A549 (cell line): ENCODE measurements at regions not wholly inside any gene's neighbourhood (a gene's known extent, or its start where the extent isn't known, plus 50 kb on each side); places are given as distances from the start of the nearest gene placed in this dataset.
"Not testable (repeated sequence)": the region's sequence is repeated elsewhere in the genome, so short reads cannot be mapped to it uniquely, and the experiment has no call there.

ENCODE experiments used
- ATAC-seq, 2 experiments: fragments of 200-7000 bp in 1 of 2; fragments of >200 bp in 1 of 2; cut with Nextera tagmentation in 1 of 2; cut with Tn5 transposase in 1 of 2; 3 replicates each; pipeline versions ENCODE4 v1.8.0 to v1.9.1; 2018 to 2020; ENCODE audit warnings: mild to moderate bottlenecking in 1 of 2, moderate library complexity in 1 of 2
- CTCF ChIA-PET: fragments of 300-600 bp; sonication (Branson Sonifier 250); formaldehyde crosslinking; extraction: SDS; loops from one replicate; lab custom pipeline; 2021; ENCODE audit warnings: antibody characterized with exemption, inconsistent platforms; lab: Yijun Ruan, JAX
- POLR2A ChIA-PET: fragments of 350-600 bp; formaldehyde crosslinking; extraction: SDS; loops from one replicate; lab custom pipeline; 2021; ENCODE audit warnings: antibody characterized with exemption, inconsistent platforms; lab: Yijun Ruan, JAX
- DNase-seq, 2 experiments: peaks; one replicate each; pipeline versions ENCODE4 v3.0.0 to v3.0.0-alpha.2; 2011 to 2016; ENCODE audit warnings: low read depth in 1 of 2, low spot score in 1 of 2
- FAIRE-seq: peaks from 2 replicates; lab custom pipeline; 2011; peaks lifted over from hg19 to GRCh38; lab: Jason Lieb, UNC
- H3K27ac ChIP-seq, 2 experiments: fragments of >200 bp; sonication (Bioruptor Twin); formaldehyde crosslinking; 3 replicates each; pipeline ENCODE4 v1.5.1; 2016 to 2017
- H3K4me1 ChIP-seq: fragments of >200 bp; sonication (Bioruptor Twin); formaldehyde crosslinking; 3 replicates; pipeline ENCODE4 v1.6.1; 2016
- H3K4me2 ChIP-seq: fragments of >200 bp; sonication (Bioruptor Twin); formaldehyde crosslinking; 3 replicates; pipeline ENCODE4 v1.6.1; 2016
- H3K4me3 ChIP-seq: fragments of >200 bp; sonication (Bioruptor Twin); formaldehyde crosslinking; 3 replicates; pipeline ENCODE4 v1.5.1; 2016
- H3K9me3 ChIP-seq: fragments of >200 bp; sonication (Bioruptor Twin); formaldehyde crosslinking; 3 replicates; pipeline ENCODE4 v1.6.1; 2016
- BHLHE40 ChIP-seq: IDR thresholded peaks from 2 replicates; pipeline ENCODE4 v1.6.1; 2012; ENCODE audit warnings: low read depth, low read length, inconsistent platforms
- CBX2 ChIP-seq: fragments of 200-600 bp; sonication (generic); IDR thresholded peaks from 2 replicates; pipeline ENCODE4 v1.6.1; 2016; ENCODE audit warnings: low read depth, mild to moderate bottlenecking, borderline replicate concordance
- CBX8 ChIP-seq: fragments of 200-600 bp; sonication (generic); IDR thresholded peaks from 2 replicates; pipeline ENCODE4 v1.6.1; 2016
- CEBPB ChIP-seq, 2 experiments: fragments of >200 bp in 1 of 2; sonication (Bioruptor Twin) in 1 of 2; formaldehyde crosslinking in 1 of 2; IDR thresholded peaks; 2 replicates each; pipeline ENCODE4 v1.6.1; 2012 to 2016
- CHD2 ChIP-seq: fragments of 150-350 bp; IDR thresholded peaks from 2 replicates; pipeline ENCODE4 v1.6.1; 2014; ENCODE audit warnings: low read length; ENCODE audit not compliant: partially characterized antibody
- ELK1 ChIP-seq: fragments of 150-350 bp; IDR thresholded peaks from 2 replicates; pipeline ENCODE4 v1.6.1; 2014; ENCODE audit warnings: low read depth, mild to moderate bottlenecking, low read length
- FOSL2 ChIP-seq, 2 experiments: fragments of 450-650 bp in 1 of 2; fragments of >200 bp in 1 of 2; sonication (Bioruptor Twin) in 1 of 2; formaldehyde crosslinking; IDR thresholded peaks; 2 replicates each; pipeline versions ENCODE4 v1.5.0 to v1.6.1; 2016 to 2020; ENCODE audit warnings: mild to moderate bottlenecking in 1 of 2, moderate library complexity in 1 of 2
- FOXS1 ChIP-seq: fragments of 250-450 bp; sonication (Bioruptor Pico); IDR thresholded peaks from 2 replicates; pipeline ENCODE4 v1.5.0; 2020; ENCODE audit warnings: mild to moderate bottlenecking, moderate library complexity
- HEYL ChIP-seq: fragments of 250-450 bp; sonication (Bioruptor Pico); IDR thresholded peaks from 2 replicates; pipeline ENCODE4 v1.8.0; 2021; ENCODE audit warnings: mild to moderate bottlenecking, moderate library complexity
- HOXA7 ChIP-seq: fragments of 250-450 bp; sonication (Bioruptor Pico); IDR thresholded peaks from 2 replicates; pipeline ENCODE4 v1.5.0; 2020; ENCODE audit warnings: mild to moderate bottlenecking, moderate library complexity
- HOXB5 ChIP-seq: fragments of 250-450 bp; sonication (Bioruptor Pico); IDR thresholded peaks from 2 replicates; pipeline ENCODE4 v1.5.0; 2020; ENCODE audit warnings: mild to moderate bottlenecking, moderate library complexity
- KDM5A ChIP-seq: fragments of 200-600 bp; sonication (generic); IDR thresholded peaks from 2 replicates; pipeline ENCODE4 v1.6.1; 2016; ENCODE audit warnings: antibody characterized with exemption, mild to moderate bottlenecking
- MYC ChIP-seq: IDR thresholded peaks from 2 replicates; pipeline ENCODE4 v1.6.1; 2012; ENCODE audit warnings: mild to moderate bottlenecking, inconsistent platforms, low read length, improper control_type of control experiment, borderline replicate concordance
- NFE2L2 ChIP-seq: fragments of 150-350 bp; conservative IDR thresholded peaks from 2 replicates; pipeline ENCODE4 v1.6.1; 2014; ENCODE audit warnings: low read length
- PHF8 ChIP-seq: fragments of 200-600 bp; sonication (generic); IDR thresholded peaks from 2 replicates; pipeline ENCODE4 v1.6.1; 2016; ENCODE audit warnings: low read depth, mild to moderate bottlenecking, antibody characterized with exemption, moderate library complexity, borderline replicate concordance
- POLR2AphosphoS2 ChIP-seq: conservative IDR thresholded peaks from 2 replicates; pipeline ENCODE4 v1.6.1; 2012; ENCODE audit warnings: low read length, improper control_type of control experiment, inconsistent platforms
- RAD21 ChIP-seq, 2 experiments: fragments of >200 bp in 1 of 2; sonication (Bioruptor Twin) in 1 of 2; formaldehyde crosslinking in 1 of 2; IDR thresholded peaks in 1 of 2; conservative IDR thresholded peaks in 1 of 2; 2 replicates in 1 of 2; 3 replicates in 1 of 2; pipeline ENCODE4 v1.6.1; 2012 to 2018; ENCODE audit warnings: inconsistent platforms in 1 of 2
- RARB ChIP-seq: fragments of 250-450 bp; sonication (Bioruptor Pico); IDR thresholded peaks from 2 replicates; pipeline ENCODE4 v1.8.0; 2021; ENCODE audit warnings: mild to moderate bottlenecking, moderate library complexity
- REST ChIP-seq: fragments of 200-600 bp; sonication (generic); IDR thresholded peaks from 2 replicates; pipeline ENCODE4 v1.6.1; 2016; ENCODE audit warnings: antibody characterized with exemption, mild to moderate bottlenecking, moderate library complexity
- RNF2 ChIP-seq: fragments of 200-600 bp; sonication (generic); IDR thresholded peaks from 2 replicates; pipeline ENCODE4 v1.6.1; 2016; ENCODE audit warnings: low read depth, mild to moderate bottlenecking, antibody characterized with exemption, moderate library complexity, borderline replicate concordance
- SREBF2 ChIP-seq: fragments of 450-650 bp; IDR thresholded peaks from 2 replicates; pipeline ENCODE4 v1.6.1; 2014; ENCODE audit warnings: mild to moderate bottlenecking, moderate library complexity
- TFCP2L1 ChIP-seq: fragments of 250-450 bp; sonication (Bioruptor Pico); IDR thresholded peaks from 2 replicates; pipeline ENCODE4 v1.5.0; 2021; ENCODE audit warnings: mild to moderate bottlenecking
- ZC3H11A ChIP-seq: fragments of 450-650 bp; IDR thresholded peaks from 2 replicates; pipeline ENCODE4 v1.6.1; 2014; ENCODE audit warnings: antibody characterized with exemption, mild to moderate bottlenecking
- ZFP36 ChIP-seq: fragments of 450-650 bp; IDR thresholded peaks from 2 replicates; pipeline ENCODE4 v1.6.1; 2014; ENCODE audit warnings: borderline replicate concordance; ENCODE audit not compliant: partially characterized antibody
- ZNF302 ChIP-seq: fragments of 250-450 bp; sonication (Bioruptor Pico); IDR thresholded peaks from 2 replicates; pipeline ENCODE4 v1.9.0; 2021; ENCODE audit warnings: inconsistent platforms, mild to moderate bottlenecking, moderate library complexity
- WGBS: methylation state at CpG from one replicate; pipeline ENCODE4 v1.1.6; 2017; ENCODE audit errors: missing lambda C conversion rate; 5-methylcytosine and 5-hydroxymethylcytosine counted together

GRCh38 chr4:125796138-125796537 is 481.4 kb downstream of the FAT4 start:
- 45% methylated on average over 2 of the region's 2 CpGs for WGBS
- DNase-seq = no peak
- no peak overlapping the region for H3K27ac ChIP-seq
- no peaks in the 10 kb centered on the region for H3K9me3 ChIP-seq
- no peak for FAIRE-seq
- H3K4me2 ChIP-seq = no peak overlapping the region
- TF ChIP-seq POLR2AphosphoS2 (no peak), MYC (no peak), RAD21 (conservative IDR thresholded peaks at IDR 0.05 in 1 of 2, IDR thresholded peaks at IDR 0.05 in 1 of 2) (no peak), NFE2L2 (no peak), CBX8 (no peak), KDM5A (no peak), BHLHE40 (no peak), HOXB5 (CRISPR knock-in tag) (no peak), HOXA7 (no peak), CBX2 (no peak), PHF8 (no peak), SREBF2 (no peak), HEYL (no peak), FOXS1 (CRISPR knock-in tag) (no peak), ZNF302 (CRISPR knock-in tag) (no peak), TFCP2L1 (CRISPR knock-in tag) (no peak), RNF2 (no peak), ELK1 (no peak), FOSL2 (IDR thresholded peaks at IDR 0.05) (no peak), FOSL2 (CRISPR knock-in tag; IDR thresholded peaks at IDR 0.05) (no peak), CHD2 (no peak)
- no peaks in the 10 kb centered on the region for H3K4me1 ChIP-seq
- CTCF ChIA-PET = no interaction called here
- no peak overlapping the region for H3K4me3 ChIP-seq
- ATAC-seq = no peak
- POLR2A ChIA-PET = no interaction called here

GRCh38 chr4:125797621-125798020 is 482.9 kb downstream of the FAT4 start:
- not testable (repeated sequence) for FAIRE-seq, H3K4me1 ChIP-seq

GRCh38 chr4:125801373-125801772 is 486.6 kb downstream of the FAT4 start:
- no peak for DNase-seq
- CTCF ChIA-PET = no interaction called here
- POLR2A ChIA-PET = no interaction called here
- Histone ChIP-seq H3K4me3 (no peak overlapping the region), H3K4me1 (no peaks in the 10 kb centered on the region), H3K9me3 (no peaks in the 10 kb centered on the region), H3K27ac (no peak overlapping the region), H3K4me2 (no peak overlapping the region)
- TF ChIP-seq REST (no peak), RARB (CRISPR knock-in tag) (no peak), ZC3H11A (no peak), HEYL (no peak), RAD21 (conservative IDR thresholded peaks at IDR 0.05 in 1 of 2, IDR thresholded peaks at IDR 0.05 in 1 of 2) (no peak), CEBPB (IDR thresholded peaks at IDR 0.05) (no peak), ZFP36 (no peak)
- FAIRE-seq = no peak
- ATAC-seq = no peak
- WGBS = 91% methylated on average over 4 of the region's 4 CpGs

More at GRCh38 chr4:125797621-125798020, 482.9 kb downstream of the FAT4 start:
- CTCF ChIA-PET, POLR2A ChIA-PET, H3K4me2 ChIP-seq, H3K9me3 ChIP-seq, DNase-seq, H3K4me3 ChIP-seq, H3K27ac ChIP-seq, ATAC-seq: not testable (repeated sequence)
- 40% methylated on average over 4 of the region's 4 CpGs for WGBS
